IPS-15b (cell line): ENCODE measurements at regions not wholly inside any gene's neighbourhood (a gene's known extent, or its start where the extent isn't known, plus 50 kb on each side); places are given as distances from the start of the nearest gene placed in this dataset.

Source experiments
- H3K27me3 ChIP-seq: one replicate; pipeline ENCODE4 v1.6.1; 2013; ENCODE audit warnings: low read length; ENCODE audit not compliant: control insufficient read depth, insufficient read depth
- H3K36me3 ChIP-seq: one replicate; pipeline ENCODE4 v1.6.1; 2013; ENCODE audit warnings: low read length; ENCODE audit not compliant: control insufficient read depth, insufficient read depth
- H3K4me1 ChIP-seq: one replicate; pipeline ENCODE4 v1.6.1; 2013; ENCODE audit warnings: mild to moderate bottlenecking, low read length; ENCODE audit not compliant: control insufficient read depth, insufficient read depth
- H3K4me3 ChIP-seq: one replicate; pipeline ENCODE4 v1.5.1; 2013; ENCODE audit warnings: low read depth, low read length
- H3K9ac ChIP-seq: one replicate; pipeline ENCODE4 v1.6.1; 2013; ENCODE audit warnings: low read depth, mild to moderate bottlenecking, low read length
- H3K9me3 ChIP-seq: one replicate; pipeline ENCODE4 v1.6.1; 2013; ENCODE audit warnings: mild to moderate bottlenecking, low read length; ENCODE audit not compliant: control insufficient read depth, insufficient read depth

DNA sequence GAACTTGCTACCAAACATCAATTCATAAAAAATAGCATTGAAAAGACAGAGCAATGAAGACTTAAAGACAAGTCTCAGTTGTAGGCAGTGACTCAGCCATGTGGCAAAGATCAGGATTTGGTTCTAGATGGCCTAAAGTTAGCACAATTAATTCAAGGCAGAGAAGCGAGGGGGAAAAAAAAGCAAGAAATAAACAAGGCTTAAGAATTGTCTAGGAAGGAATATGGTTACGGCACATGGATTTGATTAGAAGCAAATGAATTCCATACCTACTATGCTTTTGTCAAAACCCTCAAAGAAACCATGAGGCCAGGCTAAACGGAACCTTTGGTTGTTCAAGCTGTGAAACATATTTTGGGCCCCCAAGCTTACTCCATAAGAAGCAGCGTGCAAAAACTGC, 362.2 kb upstream of the KCNH7 start:
- Histone ChIP-seq H3K9ac (no peak overlapping the region), H3K36me3 (no peaks in the 10 kb centered on the region), H3K4me1 (peaks cover 3% of the 10 kb centered on the region), H3K27me3 (no peaks in the 10 kb centered on the region), H3K4me3 (no peak overlapping the region), H3K9me3 (no peaks in the 10 kb centered on the region)

DNA sequence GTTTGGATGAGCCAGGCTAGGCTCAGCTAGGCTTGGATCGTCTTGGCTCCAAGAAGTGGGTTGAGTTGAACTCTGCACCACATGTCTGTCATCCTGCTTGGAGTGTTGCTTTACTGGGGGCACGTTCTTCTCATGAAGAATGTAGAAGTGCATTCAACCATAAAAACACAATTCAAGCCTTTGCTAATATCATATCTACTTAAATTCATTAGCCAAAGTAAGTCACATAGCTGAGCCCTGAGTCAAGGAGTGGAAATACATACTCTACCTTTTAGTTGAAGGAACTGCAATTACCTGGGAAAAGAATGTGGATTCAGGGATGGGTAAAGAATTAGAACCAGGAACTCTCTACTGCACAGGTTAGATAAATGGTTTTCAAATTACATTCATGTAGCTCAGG, 360.4 kb upstream of the KCNH7 start:
- Histone ChIP-seq H3K9me3 (no peaks in the 10 kb centered on the region), H3K36me3 (no peaks in the 10 kb centered on the region), H3K4me3 (no peak overlapping the region), H3K9ac (no peak overlapping the region), H3K4me1 (peaks cover 3% of the 10 kb centered on the region), H3K27me3 (no peaks in the 10 kb centered on the region)

DNA sequence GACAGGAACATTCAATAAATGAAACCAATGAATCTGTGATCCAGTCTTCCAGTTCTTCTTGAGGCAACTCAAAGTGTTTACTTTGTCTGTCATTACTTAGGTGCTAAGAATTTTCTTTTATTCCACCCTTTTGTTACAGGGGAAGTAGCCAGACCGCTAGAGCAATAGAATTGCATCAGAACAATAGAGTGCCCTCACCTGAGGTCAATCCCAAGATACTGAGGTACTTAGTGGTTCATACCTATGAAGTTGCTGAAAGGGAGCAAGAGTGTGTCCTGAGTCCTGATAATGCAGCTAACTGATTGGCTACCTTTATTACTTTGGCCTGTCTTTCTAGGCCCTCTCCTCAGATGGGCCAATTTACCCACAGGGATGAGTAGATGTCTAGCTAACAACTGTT, 359.4 kb upstream of the KCNH7 start:
- Histone ChIP-seq H3K4me3 (no peak overlapping the region), H3K9me3 (no peaks in the 10 kb centered on the region), H3K36me3 (no peaks in the 10 kb centered on the region), H3K9ac (no peak overlapping the region), H3K4me1 (peaks cover 3% of the 10 kb centered on the region), H3K27me3 (no peaks in the 10 kb centered on the region)

DNA sequence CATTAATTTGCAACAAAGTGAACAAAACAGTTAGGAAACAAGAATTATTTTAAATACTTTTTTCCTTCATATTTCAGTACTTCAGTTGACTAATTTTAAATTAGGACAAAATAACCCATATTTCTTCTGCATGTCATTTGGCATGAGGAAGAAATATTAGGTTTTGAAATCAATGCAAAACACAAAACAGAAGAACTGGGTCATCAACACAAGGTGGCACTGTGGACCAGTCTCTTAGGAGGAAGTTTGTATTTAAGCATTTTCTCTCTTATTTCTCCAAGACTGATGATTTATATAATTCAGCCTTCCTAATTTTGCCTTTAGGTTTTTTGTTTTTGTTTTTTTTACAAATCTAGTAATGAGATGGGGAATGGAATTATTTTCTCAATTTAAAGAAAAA, 352.8 kb upstream of the KCNH7 start:
- H3K9ac ChIP-seq, result no peak overlapping the region
- H3K4me1 ChIP-seq, result peaks cover 11% of the 10 kb centered on the region
- H3K36me3 ChIP-seq, result no peaks in the 10 kb centered on the region
- H3K4me3 ChIP-seq, result no peak overlapping the region
- no peaks in the 10 kb centered on the region for H3K27me3 ChIP-seq
- H3K9me3 ChIP-seq, result no peaks in the 10 kb centered on the region

DNA sequence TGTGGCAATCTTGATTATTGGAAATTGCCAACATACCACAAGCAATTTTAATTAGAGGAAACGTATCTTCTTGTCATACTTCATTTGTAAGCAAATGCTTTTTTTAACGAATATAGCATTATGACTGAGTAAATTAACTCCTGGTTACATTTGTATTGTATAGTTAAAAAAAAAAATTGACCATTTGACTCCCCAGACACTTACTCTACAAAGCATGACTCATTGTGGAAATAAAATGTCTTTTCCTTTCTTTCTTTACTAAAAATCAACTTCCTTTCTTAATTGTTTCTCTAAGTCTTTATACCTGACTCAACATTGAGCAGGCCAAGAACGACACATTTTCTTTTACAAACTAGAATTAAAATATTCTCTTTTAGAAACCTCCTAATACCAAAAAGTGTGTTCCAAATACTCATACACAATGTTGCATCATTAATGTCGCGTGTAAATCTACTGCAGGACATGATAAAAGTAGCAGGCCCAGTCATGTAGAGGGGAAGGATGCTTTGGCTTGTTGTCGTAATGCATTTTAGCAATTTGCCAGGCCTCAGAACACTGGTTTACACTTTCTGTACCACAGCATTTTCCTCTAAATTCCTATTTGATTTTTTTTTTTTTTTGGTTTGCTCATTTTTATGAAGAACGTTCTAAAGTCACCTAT, 349.6 kb upstream of the KCNH7 start:
- H3K4me3 ChIP-seq, result no peak overlapping the region

DNA sequence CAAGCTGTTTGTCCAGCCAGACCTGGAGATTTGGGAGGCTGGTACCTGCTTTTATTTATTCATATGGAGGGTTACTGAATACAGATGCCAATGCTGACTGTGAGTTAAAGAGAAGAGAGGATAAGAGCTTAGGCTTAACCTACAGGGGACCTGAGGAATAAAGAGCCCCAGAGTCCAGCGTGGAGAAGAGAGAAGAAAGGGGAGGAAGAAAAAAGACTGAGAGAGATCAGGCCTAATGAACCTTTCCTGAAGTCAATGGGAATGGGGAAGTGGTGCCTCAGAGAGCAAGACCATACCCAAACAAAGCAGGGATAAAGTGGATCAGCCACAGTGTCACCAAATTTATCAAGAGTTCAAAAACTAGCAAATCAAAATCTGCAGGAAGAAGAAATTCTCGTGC, 348.6 kb upstream of the KCNH7 start:
- Histone ChIP-seq H3K4me3 (no peak overlapping the region), H3K9me3 (no peaks in the 10 kb centered on the region), H3K4me1 (peaks cover 11% of the 10 kb centered on the region), H3K27me3 (no peaks in the 10 kb centered on the region), H3K36me3 (no peaks in the 10 kb centered on the region), H3K9ac (no peak overlapping the region)

More for the DNA sequence above, 349.6 kb upstream of the KCNH7 start:
- Histone ChIP-seq H3K9me3 (no peaks in the 10 kb centered on the region), H3K4me1 (peaks cover 11% of the 10 kb centered on the region), H3K27me3 (no peaks in the 10 kb centered on the region), H3K9ac (no peak overlapping the region), H3K36me3 (no peaks in the 10 kb centered on the region)

DNA sequence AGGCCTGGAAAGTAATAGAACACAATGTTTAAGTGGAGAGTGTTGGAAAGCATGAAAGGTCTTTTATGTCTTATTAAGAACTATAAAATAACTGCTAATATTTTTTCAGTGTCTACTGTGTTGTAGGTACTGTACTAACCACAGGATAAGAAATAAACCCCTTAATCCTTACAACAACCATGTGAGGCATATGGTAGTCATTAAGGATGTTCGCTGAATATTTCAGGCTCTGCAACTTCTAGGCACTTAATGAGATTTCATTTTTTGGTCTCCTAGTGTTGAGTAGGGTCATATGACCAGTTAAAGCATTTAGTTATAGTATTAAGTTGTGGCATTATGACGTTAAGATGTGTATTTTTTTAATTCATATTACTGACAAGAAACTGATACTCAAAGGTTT, 346.6 kb upstream of the KCNH7 start:
- peaks cover 11% of the 10 kb centered on the region for H3K4me1 ChIP-seq
- no peak overlapping the region for H3K9ac ChIP-seq
- no peaks in the 10 kb centered on the region for H3K9me3 ChIP-seq
- no peak overlapping the region for H3K4me3 ChIP-seq
- no peaks in the 10 kb centered on the region for H3K27me3 ChIP-seq
- no peaks in the 10 kb centered on the region for H3K36me3 ChIP-seq

DNA sequence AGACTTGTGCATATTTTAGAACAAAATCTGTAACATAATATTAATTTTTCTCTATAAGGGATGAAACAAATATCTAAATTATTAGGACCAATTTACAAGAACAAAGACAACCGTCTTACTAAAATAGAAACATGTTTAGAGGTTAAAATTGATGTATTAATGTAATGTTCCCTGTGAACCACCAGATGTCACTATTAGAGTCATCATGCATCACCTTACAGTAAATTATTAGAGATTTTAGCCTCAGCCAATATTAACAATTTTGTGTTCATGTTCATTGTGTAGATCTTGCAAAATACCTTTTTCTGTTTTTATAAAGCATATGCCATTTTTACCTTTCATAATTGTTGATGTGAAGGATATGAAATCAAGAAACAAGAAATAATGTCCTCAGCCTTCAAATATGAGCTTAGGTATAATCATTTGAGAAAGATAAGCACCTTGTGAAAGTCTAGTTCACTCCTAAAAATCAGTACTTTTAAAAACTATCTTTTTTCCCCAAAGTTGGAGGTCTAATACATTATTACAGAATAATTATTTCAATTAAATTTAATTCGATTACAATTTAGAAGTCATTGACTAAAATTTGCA, 344.3 kb upstream of the KCNH7 start:
- Histone ChIP-seq H3K27me3 (no peaks in the 10 kb centered on the region), H3K4me1 (peaks cover 11% of the 10 kb centered on the region), H3K9ac (no peak overlapping the region), H3K4me3 (no peak overlapping the region), H3K9me3 (no peaks in the 10 kb centered on the region), H3K36me3 (no peaks in the 10 kb centered on the region)

DNA sequence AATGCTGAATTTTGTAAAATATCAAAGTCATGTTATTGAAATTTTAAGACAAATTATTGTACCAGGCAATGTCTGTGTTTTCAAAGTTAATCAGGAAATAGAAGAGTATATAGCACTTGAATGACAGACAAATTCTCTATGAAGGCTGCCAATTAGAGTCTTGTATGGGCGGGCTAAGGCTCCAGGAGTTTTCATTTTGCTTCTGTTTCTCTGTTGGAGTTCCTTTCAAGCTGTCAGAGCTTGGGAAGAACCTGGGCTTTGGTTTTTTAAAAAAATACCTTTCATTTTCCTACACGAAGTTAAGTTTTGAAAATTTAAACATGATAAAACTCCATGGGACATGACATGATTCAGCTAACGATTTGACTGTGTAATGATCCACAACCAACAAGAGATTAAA, 339.0 kb upstream of the KCNH7 start:
- no peak overlapping the region for H3K9ac ChIP-seq
- H3K36me3 ChIP-seq, result no peaks in the 10 kb centered on the region
- H3K4me1 ChIP-seq, result no peaks in the 10 kb centered on the region
- H3K4me3 ChIP-seq, result no peak overlapping the region
- H3K9me3 ChIP-seq, result no peaks in the 10 kb centered on the region
- H3K27me3 ChIP-seq, result peaks cover 12% of the 10 kb centered on the region

DNA sequence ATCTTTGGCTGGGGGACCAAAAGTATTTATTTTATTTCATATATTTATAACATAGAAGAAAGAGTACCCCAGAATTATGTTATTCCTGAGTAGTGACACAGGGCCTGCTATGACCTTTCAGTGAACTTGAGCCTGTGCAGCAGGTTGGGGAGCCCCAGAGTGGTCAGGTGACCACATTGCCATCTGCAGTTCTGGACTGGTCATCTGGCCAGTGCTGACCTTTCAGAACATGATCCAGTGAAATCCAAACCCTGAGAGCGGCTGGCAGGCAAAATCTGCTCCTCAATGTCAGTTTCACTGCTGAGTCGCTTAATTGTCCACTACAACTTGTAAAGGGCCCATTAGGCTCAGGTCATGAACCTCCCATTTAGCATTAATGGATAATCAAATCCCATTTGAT, 336.7 kb upstream of the KCNH7 start:
- Histone ChIP-seq H3K9me3 (no peaks in the 10 kb centered on the region), H3K9ac (no peak overlapping the region), H3K27me3 (peaks cover 14% of the 10 kb centered on the region), H3K4me1 (no peaks in the 10 kb centered on the region), H3K36me3 (no peaks in the 10 kb centered on the region), H3K4me3 (no peak overlapping the region)

DNA sequence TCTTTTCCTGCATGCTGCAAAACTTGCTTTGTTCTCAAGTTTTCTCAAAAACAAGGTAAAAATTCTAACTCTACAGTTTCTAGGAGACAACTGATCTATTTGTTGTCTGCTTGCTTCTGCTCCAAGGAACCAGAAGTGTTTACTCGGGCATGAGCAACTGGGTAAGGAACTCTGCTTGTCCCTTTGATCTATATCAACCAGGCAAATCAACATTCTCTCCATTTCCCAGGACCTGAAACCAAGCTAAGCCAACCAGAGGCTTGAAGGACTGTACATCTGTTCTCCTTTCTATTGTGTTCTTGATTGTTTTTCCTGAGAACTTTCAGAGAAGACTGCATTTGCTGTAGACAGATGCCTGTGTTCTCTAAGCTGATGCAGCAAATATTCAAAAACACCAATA, 335.0 kb upstream of the KCNH7 start:
- H3K27me3 ChIP-seq, result peaks cover 14% of the 10 kb centered on the region
- H3K9me3 ChIP-seq, result no peaks in the 10 kb centered on the region
- H3K36me3 ChIP-seq, result no peaks in the 10 kb centered on the region
- H3K9ac ChIP-seq, result no peak overlapping the region
- H3K4me1 ChIP-seq, result no peaks in the 10 kb centered on the region
- H3K4me3 ChIP-seq, result no peak overlapping the region

DNA sequence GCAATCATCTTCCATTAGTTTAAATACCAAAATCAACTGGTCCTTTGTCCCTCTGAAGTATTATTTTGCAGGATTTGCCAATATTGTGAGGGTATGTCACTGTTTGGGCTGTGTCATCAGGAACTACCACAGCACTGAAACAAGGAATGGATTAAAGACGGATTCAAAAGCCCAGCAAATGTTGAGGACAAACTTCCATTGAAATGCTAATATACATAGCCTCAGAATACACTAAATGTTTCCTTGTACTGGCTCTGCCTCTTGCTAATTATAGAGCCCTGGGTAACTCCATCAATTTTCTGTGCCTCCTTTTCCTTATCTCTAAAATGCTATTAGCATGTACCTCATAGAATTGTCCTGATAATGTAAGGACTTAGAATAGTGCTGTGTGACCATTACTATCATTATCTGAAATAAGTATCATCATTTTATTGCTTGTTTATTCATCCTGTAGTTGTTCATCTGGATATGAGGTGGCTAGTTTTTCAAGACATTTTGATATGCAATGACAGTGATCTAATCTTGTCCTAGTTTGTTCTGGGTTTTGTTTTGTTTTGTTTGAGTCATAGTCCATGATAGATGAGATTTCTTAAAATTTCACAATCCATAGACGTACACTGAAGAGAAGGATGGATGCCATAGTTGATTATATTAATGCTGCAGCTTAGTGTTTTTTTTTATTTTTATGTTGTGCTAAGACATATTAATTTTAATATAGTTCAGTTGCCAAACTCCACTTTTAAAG, 333.4 kb upstream of the KCNH7 start:
- H3K27me3 ChIP-seq, result peaks cover 14% of the 10 kb centered on the region
- H3K36me3 ChIP-seq, result no peaks in the 10 kb centered on the region
- H3K4me3 ChIP-seq, result no peak overlapping the region
- H3K9ac ChIP-seq, result no peak overlapping the region
- no peaks in the 10 kb centered on the region for H3K9me3 ChIP-seq
- no peaks in the 10 kb centered on the region for H3K4me1 ChIP-seq
